ENCODE measurements at regions not wholly inside any gene's neighbourhood (a gene's known extent, or its start where the extent isn't known, plus 50 kb on each side); places are given as distances from the start of the nearest gene placed in this dataset.

GRCh38 chr2:187003038-187003554 lies 154.1 kb upstream of the ZSWIM2 start:
- TF ChIP-seq CTCF (IDR thresholded peaks at IDR 0.05; ENCODE audit: insufficient read depth, low read length) = no peak
- TF ChIP-seq POLR2AphosphoS5 (IDR thresholded peaks at IDR 0.05; ENCODE audit: low read depth) = no peak
- no peak for TF ChIP-seq GABPA (IDR thresholded peaks at IDR 0.05; ENCODE audit: low read depth)
- no peak for TF ChIP-seq REST (IDR thresholded peaks at IDR 0.05; ENCODE audit: insufficient replicate concordance, low read depth)
